ENCODE measurements at regions not wholly inside any gene's neighbourhood (a gene's known extent, or its start where the extent isn't known, plus 50 kb on each side); places are given as distances from the start of the nearest gene placed in this dataset.

DNA sequence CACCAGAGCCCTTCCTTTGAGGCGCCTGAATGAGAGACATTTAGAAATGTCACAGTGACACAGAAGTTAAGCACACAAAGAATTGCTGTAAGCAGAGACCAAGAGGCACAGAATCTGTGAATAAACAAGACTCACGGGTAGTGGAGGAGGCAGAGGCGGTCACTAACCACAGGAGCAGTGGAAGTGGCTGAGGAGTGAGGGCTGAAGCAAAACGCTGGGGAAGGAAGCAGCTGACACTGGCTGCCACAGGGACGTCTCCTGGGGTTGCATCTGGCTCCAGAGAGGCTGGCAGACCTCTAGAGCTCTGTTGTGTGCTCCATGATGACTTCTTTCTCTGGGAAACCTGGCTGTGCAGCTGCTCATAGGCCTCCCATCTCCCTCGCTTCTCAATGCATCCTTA lies 65.0 kb upstream of the SLC2A12 start:
- no peak for DNase-seq
- no peak for ATAC-seq (ENCODE audit: poor library complexity)
- intact Hi-C loops (cut with DNase I): no loop called here

DNA sequence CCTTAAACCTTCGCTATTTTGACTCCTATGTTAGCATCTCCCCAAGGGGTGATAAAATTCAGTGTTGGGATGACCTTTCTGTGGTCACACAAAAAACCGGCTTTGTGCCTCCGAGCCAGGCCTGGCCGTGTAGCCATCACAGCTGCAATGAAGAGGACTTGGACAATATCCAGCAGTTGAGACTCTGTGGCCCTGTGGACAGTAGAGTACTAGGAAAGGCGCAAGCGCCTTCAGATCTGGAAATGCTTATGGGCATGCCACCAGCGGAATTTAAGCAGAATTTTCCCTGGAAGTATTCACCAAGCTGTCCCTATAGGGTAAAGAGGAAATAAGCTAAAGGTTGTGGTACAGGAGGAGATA lies 63.3 kb upstream of the SLC2A12 start:
- peak; percentile 20 for ATAC-seq (ENCODE audit: poor library complexity)

DNA sequence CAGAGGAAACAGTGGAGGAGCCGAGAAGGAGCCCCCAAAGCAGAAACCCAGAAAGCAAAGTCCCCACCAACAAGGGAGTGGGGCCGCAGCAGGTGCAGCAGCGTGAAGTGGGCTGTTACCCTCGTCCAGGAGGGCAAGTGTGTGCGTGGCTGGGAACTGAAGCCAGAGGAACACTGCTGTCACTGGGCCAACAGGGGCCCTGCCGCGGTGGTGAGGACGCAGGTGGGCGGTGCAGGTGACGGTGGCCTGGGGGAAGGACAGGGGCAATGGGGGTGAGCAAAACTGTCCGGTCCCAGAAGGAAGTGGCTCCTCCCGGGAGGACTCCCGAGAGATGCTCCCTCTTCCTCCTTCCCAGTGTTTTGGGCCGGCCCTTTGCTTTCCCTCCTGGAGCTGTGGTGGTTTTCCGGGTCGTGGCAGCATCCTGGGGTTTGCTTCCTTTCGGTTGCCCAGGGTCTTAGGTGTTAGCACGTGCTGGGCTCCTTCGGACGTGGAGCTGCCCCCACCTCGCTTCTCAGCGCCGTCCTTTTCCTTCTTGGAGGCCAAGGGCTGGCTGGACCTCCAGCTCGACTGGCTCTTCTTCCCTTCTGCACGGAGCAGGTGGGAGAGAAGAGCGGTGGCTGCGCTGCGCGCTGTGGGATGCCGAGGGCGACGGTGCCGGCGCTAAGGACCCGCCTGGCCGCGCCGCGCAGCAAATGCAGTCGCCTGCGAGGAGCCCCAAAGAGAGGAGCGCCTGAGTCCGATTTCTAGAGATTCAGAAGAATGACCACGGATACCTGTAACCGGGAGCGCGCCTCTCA lies 62.7 kb upstream of the SLC2A12 start:
- intact Hi-C loops (cut with DNase I): no loop called here
- ATAC-seq (ENCODE audit: poor library complexity): peak; percentile 12
- no peak for DNase-seq

More for the DNA sequence above, 63.3 kb upstream of the SLC2A12 start:
- no peak for DNase-seq
- intact Hi-C loops (cut with DNase I): no loop called here

DNA sequence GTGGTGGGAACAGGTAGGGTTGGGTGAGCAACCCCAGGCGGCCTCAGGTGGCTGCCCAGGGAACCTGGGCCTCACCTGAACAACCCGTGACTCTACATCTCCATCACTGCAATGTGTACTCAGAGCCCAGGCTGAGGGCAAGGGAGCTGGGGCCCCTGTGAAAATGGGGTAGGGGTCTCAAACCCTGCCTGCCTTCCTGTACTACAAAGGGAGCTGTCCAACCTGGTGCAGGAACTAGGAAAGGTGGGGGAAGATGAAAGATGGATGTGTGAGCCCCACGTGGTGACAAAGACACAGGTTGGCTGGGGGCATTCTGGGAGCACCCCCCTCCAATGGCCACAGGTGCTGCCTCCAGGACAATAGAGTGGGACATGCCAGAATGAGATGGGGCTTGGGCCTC lies 62.1 kb upstream of the SLC2A12 start:
- DNase-seq (no peak), ATAC-seq (ENCODE audit: poor library complexity) (no peak)
- intact Hi-C loops (cut with DNase I): no loop called here

DNA sequence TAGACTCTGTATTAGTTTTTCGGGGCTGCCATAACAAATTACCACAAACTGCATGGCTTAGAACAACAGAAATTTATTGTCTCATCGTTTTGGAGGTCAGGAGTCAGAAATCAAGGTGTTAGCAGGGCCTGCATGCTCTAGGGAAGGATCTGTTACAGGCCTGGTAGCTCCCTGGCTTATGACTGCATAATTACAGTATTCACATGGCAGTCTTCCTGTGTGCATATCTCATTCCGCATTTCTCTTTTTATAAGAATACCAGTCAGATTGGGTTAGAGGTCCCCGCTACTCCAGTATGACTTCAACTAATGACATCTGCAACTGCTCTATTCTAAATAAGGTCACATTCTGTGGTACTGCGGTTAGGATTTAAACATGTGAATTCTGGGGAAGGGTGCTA lies 59.3 kb upstream of the SLC2A12 start:
- ATAC-seq (ENCODE audit: poor library complexity): no peak
- intact Hi-C loops (cut with DNase I): no loop called here
- DNase-seq: no peak

DNA sequence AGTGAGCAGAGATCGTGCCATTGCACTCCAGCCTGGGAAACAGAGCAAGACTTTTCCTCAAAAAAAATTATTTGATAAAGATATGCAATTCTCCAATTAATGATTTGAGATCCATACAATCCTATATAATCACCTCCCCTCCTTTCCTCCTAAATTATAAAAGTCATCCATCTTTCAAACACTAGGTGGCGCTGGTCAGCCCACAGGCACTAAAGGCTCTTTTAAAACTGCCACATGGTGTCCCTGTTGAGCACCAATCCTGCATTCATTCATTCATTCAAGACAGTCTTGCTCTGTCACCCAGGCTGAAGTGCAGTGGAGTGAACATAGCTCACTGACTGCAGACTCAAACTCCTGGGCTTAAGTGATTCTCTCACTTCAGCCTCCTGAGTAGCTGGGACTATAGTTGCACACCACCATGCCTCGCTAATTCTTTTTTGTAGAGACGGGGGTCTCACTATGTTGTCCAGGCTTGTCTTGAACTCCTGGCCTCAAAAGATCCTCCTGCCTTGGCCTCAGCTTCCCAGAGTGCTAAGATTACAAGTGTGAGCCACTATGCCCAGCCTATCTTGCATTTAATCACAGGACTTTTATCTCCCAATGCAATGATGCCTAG lies 58.7 kb upstream of the SLC2A12 start:
- DNase-seq (no peak), ATAC-seq (ENCODE audit: poor library complexity) (peak; percentile 52)
- intact Hi-C loops (cut with DNase I): no loop called here

DNA sequence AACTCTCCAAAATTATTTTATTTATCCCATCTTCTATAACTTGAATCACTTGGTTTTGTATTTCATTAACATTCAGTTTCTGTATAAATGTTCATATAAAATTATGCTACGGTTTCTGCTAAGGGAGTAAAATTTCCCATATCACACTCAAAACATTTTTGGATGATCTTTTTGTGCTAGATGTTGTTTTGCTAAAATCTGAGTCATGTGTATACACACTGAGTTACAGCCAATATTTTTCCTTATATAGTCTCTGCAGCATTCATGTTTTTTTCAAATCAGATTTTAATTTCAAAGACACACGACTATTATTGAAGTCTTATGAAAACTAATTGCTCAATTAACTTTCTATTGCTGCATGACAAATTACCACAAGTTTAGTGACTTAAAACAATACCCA lies 54.3 kb upstream of the SLC2A12 start:
- ATAC-seq (ENCODE audit: poor library complexity) (no peak), DNase-seq (no peak)
- intact Hi-C loops (cut with DNase I): no loop called here

DNA sequence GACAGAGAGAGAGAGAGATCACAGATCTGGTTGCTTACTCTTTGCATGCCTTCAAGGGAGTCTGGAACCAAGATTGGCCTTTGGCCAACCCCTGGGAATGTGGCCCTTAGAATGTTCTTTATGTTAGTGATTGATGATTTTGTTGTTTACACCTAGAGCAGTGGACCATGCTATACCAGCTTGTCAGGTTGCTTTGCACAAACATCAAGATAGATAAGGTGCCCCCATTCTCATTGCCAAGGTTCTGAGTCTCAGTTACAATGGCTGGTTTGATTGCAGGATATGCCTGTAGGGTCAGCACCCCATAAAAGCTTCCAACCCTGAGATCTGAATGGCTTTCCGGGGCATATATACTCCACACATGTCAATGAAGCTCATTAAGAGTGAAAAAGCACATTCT lies 53.5 kb upstream of the SLC2A12 start:
- DNase-seq (no peak), ATAC-seq (ENCODE audit: poor library complexity) (no peak)
- intact Hi-C loops (cut with DNase I): no loop called here

DNA sequence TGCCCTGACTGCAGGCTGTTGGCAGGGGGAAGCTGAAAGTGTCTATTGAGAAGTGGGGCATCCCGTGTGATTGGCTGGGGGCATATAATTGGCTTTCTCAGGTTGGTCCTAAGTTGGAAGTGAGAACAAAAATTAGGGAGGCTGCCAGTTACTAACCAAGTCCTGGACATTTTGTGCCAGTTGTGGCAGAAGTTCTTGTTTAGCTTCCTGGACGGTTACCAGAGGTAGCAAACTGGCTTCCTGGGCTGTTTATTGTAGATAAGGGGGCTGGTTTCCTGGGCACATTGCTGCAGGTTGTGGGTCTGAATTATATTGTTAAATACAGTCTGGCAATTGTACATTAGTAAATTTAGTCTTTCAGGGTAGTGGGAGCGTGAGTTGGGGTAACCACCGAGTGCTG lies 50.6 kb upstream of the SLC2A12 start:
- ATAC-seq (ENCODE audit: poor library complexity) (no peak), DNase-seq (no peak)
- intact Hi-C loops (cut with DNase I): no loop called here

Data from Right ventricle myocardium superior (tissue), 1 donor.